ENCODE measurements at regions not wholly inside any gene's neighbourhood (a gene's known extent, or its start where the extent isn't known, plus 50 kb on each side); places are given as distances from the start of the nearest gene placed in this dataset.

DNA sequence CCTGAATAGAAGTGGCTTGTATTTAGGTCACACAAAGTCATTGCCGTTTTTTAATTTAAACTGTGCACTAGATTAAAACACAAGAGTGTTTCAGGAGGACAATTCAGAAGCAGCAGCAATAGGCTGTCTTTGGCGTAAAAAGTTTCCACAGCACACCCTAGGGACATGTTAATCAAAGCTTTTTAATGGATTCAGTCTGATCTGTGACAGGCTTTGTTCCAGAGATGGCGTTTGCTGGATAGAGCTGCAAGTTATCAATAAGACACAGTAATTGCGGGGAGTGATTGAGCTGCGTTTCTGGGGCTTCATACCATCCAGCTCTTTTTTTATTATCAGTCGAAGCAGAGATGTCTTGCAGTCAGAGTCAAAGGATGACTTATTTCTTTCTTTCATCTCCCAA is 300.3 kb downstream of the ZNF608 start:
- no peaks in the 10 kb centered on the region for H3K27me3 ChIP-seq
- TF ChIP-seq EP300 (IDR thresholded peaks at IDR 0.05): no peak
- TF ChIP-seq POLR2A (IDR thresholded peaks at IDR 0.05): no peak
- TF ChIP-seq CTCF (IDR thresholded peaks at IDR 0.05): no peak
- no peak for TF ChIP-seq POLR2AphosphoS5 (IDR thresholded peaks at IDR 0.05)
- H3K4me3 ChIP-seq: no peak overlapping the region
- H3K27ac ChIP-seq: no peak overlapping the region
- intact Hi-C loops (cut with DNase I; ENCODE audit: low total_unique reads): no loop called here
- DNase-seq: peak in 1 of 2 donors; percentile 21
- H3K4me1 ChIP-seq: no peaks in the 10 kb centered on the region
- H3K9me3 ChIP-seq: no peaks in the 10 kb centered on the region
- H3K36me3 ChIP-seq: no peaks in the 10 kb centered on the region
- 87 to 91% (median 89%) methylated on average over 6 of the region's 6 CpGs for WGBS, 5 donors

DNA sequence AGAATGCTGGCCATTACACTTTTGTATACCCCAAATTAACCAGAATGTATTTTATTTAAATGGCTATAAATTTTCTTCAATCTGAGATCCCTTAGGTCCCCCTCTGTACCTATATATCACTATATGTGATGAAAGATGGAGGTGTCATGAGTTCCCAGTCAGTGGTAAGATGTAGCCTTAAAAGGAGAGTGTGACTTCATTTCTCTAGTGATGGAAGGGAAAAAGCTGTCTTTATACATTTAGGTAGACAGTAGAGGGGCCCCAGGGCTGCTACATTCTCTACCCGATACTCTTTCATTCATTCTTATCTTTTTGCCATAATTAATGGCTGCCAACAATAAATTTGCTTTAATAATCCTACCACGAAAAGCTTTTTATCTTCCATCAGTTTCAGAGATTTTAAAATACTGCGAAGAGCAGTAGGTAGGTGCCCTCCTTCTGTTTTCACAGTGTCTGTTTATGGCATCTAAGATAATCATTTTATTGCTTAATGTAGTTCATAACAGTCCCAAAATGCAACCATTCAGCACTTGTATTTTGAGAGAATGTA is 301.3 kb downstream of the ZNF608 start:
- H3K9me3 ChIP-seq: no peaks in the 10 kb centered on the region
- intact Hi-C loops (cut with DNase I; ENCODE audit: low total_unique reads): no loop called here
- 91 to 94% (median 93%) methylated on average over 3 of the region's 3 CpGs for WGBS, 5 donors

DNA sequence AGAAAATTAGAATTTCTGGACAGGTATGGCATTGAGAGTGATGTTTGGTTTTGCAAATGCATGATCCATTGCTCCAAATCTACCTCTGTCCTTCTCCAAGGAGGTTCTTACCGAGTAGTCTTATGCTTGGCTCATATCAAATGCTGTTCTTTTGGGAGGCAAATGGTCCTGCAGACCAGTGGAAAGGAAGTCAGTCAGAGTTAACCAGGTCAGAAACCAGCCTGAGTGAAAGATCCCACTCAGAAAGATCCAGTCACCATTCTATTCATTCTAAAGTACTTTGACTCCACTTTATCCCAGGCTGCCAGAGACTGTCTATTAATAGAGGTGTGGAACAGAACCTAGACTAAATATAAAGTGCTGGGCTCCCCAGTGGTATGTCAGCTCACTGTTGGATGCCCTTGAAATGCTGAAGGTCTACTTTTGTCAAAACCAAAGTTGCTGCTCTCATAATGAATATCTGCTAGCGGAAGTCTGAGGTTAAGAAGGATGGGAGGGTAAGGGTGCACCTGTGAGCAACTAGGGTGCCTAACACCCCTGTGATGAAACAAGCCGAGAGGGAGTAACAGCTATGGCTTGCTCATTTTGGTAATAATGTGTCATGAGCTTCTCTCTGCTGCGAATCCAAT is 302.2 kb downstream of the ZNF608 start:
- Histone ChIP-seq H3K27me3 (no peaks in the 10 kb centered on the region), H3K27ac (no peak overlapping the region), H3K4me1 (no peaks in the 10 kb centered on the region), H3K9me3 (no peaks in the 10 kb centered on the region), H3K4me3 (no peak overlapping the region), H3K36me3 (no peaks in the 10 kb centered on the region)
- 80 to 91% (median 82%) methylated on average over 4 of the region's 4 CpGs for WGBS, 5 donors
- intact Hi-C loops (cut with DNase I; ENCODE audit: low total_unique reads): no loop called here
- DNase-seq: no peak
- no peak for TF ChIP-seq CTCF (IDR thresholded peaks at IDR 0.05)
- TF ChIP-seq EP300 (IDR thresholded peaks at IDR 0.05): no peak
- TF ChIP-seq POLR2AphosphoS5 (IDR thresholded peaks at IDR 0.05): no peak
- no peak for TF ChIP-seq POLR2A (IDR thresholded peaks at IDR 0.05)

More for the DNA sequence above, 301.3 kb downstream of the ZNF608 start:
- Histone ChIP-seq H3K36me3 (no peaks in the 10 kb centered on the region), H3K4me1 (no peaks in the 10 kb centered on the region), H3K27ac (no peak overlapping the region), H3K27me3 (no peaks in the 10 kb centered on the region), H3K4me3 (no peak overlapping the region)
- TF ChIP-seq CTCF (IDR thresholded peaks at IDR 0.05) (no peak), POLR2AphosphoS5 (IDR thresholded peaks at IDR 0.05) (no peak), EP300 (IDR thresholded peaks at IDR 0.05) (no peak), POLR2A (IDR thresholded peaks at IDR 0.05) (no peak)
- DNase-seq: no peak

DNA sequence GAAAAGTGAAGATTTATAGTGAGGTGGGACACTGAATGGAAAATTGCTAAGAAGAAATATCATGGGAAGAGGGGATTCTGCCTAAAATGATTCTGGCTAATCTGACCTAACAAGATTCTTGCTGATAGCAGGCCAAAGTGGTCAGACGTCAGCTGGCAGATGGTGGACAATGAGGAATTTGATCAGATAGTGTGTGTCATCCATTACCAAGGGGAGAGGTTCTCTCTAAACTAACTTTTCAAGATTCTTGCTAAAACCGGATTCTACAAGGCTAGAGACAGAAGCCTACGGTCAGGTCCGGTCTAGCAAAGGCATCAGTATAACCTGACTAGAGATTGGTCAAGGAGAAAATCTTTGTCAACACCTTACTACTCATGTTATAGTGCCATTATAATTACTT is 306.0 kb downstream of the ZNF608 start:
- intact Hi-C loops (cut with DNase I; ENCODE audit: low total_unique reads): no loop called here
- WGBS, 5 donors: 91 to 97% (median 95%) methylated on average over 4 of the region's 4 CpGs
- H3K4me1 ChIP-seq: no peaks in the 10 kb centered on the region

More for the DNA sequence above, 306.0 kb downstream of the ZNF608 start:
- Histone ChIP-seq H3K36me3 (no peaks in the 10 kb centered on the region), H3K4me3 (no peak overlapping the region), H3K9me3 (peaks cover 0 to 3% (median 0%) of the 10 kb centered on the region in 4 donors), H3K27me3 (no peaks in the 10 kb centered on the region), H3K27ac (no peak overlapping the region)
- no peak for TF ChIP-seq CTCF (IDR thresholded peaks at IDR 0.05)
- no peak for TF ChIP-seq EP300 (IDR thresholded peaks at IDR 0.05)
- no peak for TF ChIP-seq POLR2A (IDR thresholded peaks at IDR 0.05)
- DNase-seq: no peak

All from stomach (tissue), 8 donors.